Skeletal muscle cell (primary cell): ENCODE measurements at regions not wholly inside any gene's neighbourhood (a gene's known extent, or its start where the extent isn't known, plus 50 kb on each side); places are given as distances from the start of the nearest gene placed in this dataset.
"Not testable (repeated sequence)": the region's sequence is repeated elsewhere in the genome, so short reads cannot be mapped to it uniquely, and the experiment has no call there.

ENCODE experiments used
- DNase-seq: peaks from one replicate; pipeline ENCODE4 v3.0.0-alpha.2; 2010; ENCODE audit warnings: low read depth
- H3K4me3 ChIP-seq: 2 replicates; pipeline ENCODE4 v1.5.1; 2011; ENCODE audit warnings: low read depth, mild to moderate bottlenecking, control low read depth, low read length, moderate library complexity

GRCh38 chr17:31649302-31649701, 209.7 kb downstream of the COPRS start:
- no peak for DNase-seq
- no peak overlapping the region for H3K4me3 ChIP-seq

GRCh38 chr17:31647661-31648060, 211.4 kb downstream of the COPRS start:
- no peak overlapping the region for H3K4me3 ChIP-seq
- no peak for DNase-seq

- H3K4me3 ChIP-seq, result no peak overlapping the region
- DNase-seq, result no peak
Observed at GRCh38 chr17:31646642-31647041, 212.4 kb downstream of the COPRS start.

GRCh38 chr17:31645351-31645750, 213.7 kb downstream of the COPRS start:
- H3K4me3 ChIP-seq, result no peak overlapping the region
- no peak for DNase-seq

GRCh38 chr17:31631766-31632165, 227.3 kb downstream of the COPRS start:
- no peak for DNase-seq
- no peak overlapping the region for H3K4me3 ChIP-seq

GRCh38 chr17:31630866-31631265, 228.2 kb downstream of the COPRS start:
- H3K4me3 ChIP-seq, DNase-seq: not testable (repeated sequence)

- H3K4me3 ChIP-seq, result no peak overlapping the region
- DNase-seq, result peak; percentile 15
Observed at GRCh38 chr17:31629696-31630470, 229.2 kb downstream of the COPRS start.

- no peak overlapping the region for H3K4me3 ChIP-seq
- DNase-seq, result peak; percentile 25
Observed at GRCh38 chr17:31627960-31628359, 231.1 kb downstream of the COPRS start.

GRCh38 chr17:31623990-31624389, 232.5 kb downstream of the RAB11FIP4 start:
- no peak overlapping the region for H3K4me3 ChIP-seq
- DNase-seq, result no peak

GRCh38 chr17:31622500-31622899, 231.0 kb downstream of the RAB11FIP4 start:
- no peak for DNase-seq
- H3K4me3 ChIP-seq, result no peak overlapping the region

GRCh38 chr17:31621566-31621965, 230.1 kb downstream of the RAB11FIP4 start:
- no peak for DNase-seq

GRCh38 chr17:31611053-31611452, 219.6 kb downstream of the RAB11FIP4 start:
- not testable (repeated sequence) for DNase-seq, H3K4me3 ChIP-seq

More at GRCh38 chr17:31621566-31621965, 230.1 kb downstream of the RAB11FIP4 start:
- H3K4me3 ChIP-seq, result no peak overlapping the region

GRCh38 chr17:31609996-31610910, 218.8 kb downstream of the RAB11FIP4 start:
- H3K4me3 ChIP-seq, result no peak overlapping the region
- DNase-seq, result no peak

GRCh38 chr17:31609331-31609730, 217.9 kb downstream of the RAB11FIP4 start:
- no peak overlapping the region for H3K4me3 ChIP-seq
- no peak for DNase-seq

GRCh38 chr17:31608659-31609254, 217.3 kb downstream of the RAB11FIP4 start:
- H3K4me3 ChIP-seq, result no peak overlapping the region
- no peak for DNase-seq

GRCh38 chr17:31605761-31606160, 214.3 kb downstream of the RAB11FIP4 start:
- H3K4me3 ChIP-seq, result no peak overlapping the region
- no peak for DNase-seq

- H3K4me3 ChIP-seq, result no peak overlapping the region
- DNase-seq, result no peak
Observed at GRCh38 chr17:31604936-31605335, 213.5 kb downstream of the RAB11FIP4 start.

GRCh38 chr17:31600144-31600543, 208.7 kb downstream of the RAB11FIP4 start:
- not testable (repeated sequence) for DNase-seq, H3K4me3 ChIP-seq

GRCh38 chr17:31598921-31599571, 207.6 kb downstream of the RAB11FIP4 start:
- no peak overlapping the region for H3K4me3 ChIP-seq

GRCh38 chr17:31598399-31598782, 206.9 kb downstream of the RAB11FIP4 start:
- H3K4me3 ChIP-seq, result no peak overlapping the region
- no peak for DNase-seq

More at GRCh38 chr17:31598921-31599571, 207.6 kb downstream of the RAB11FIP4 start:
- no peak for DNase-seq
